ENCODE measurements at regions not wholly inside any gene's neighbourhood (a gene's known extent, or its start where the extent isn't known, plus 50 kb on each side); places are given as distances from the start of the nearest gene placed in this dataset.

DNA sequence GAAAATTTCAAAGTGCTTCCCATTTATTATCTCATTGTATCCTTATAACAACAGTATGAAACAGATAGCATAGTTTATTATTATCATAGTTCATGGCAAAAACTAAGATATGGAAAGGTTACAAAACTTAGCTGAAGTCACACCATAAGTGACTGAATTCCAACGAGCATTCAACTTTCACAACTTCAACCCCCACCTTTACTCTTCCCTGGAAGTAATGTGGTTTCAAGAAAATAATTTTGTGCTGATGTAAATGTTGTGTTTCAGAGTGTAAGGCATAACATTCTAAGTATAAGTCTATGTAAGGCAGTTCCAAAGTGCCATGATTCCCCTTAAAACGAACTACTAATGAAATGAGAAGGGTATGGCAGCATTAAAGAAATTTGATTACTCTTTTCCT lies 454.5 kb downstream of the BCAT1 start:
- TF ChIP-seq, protein P1, sequence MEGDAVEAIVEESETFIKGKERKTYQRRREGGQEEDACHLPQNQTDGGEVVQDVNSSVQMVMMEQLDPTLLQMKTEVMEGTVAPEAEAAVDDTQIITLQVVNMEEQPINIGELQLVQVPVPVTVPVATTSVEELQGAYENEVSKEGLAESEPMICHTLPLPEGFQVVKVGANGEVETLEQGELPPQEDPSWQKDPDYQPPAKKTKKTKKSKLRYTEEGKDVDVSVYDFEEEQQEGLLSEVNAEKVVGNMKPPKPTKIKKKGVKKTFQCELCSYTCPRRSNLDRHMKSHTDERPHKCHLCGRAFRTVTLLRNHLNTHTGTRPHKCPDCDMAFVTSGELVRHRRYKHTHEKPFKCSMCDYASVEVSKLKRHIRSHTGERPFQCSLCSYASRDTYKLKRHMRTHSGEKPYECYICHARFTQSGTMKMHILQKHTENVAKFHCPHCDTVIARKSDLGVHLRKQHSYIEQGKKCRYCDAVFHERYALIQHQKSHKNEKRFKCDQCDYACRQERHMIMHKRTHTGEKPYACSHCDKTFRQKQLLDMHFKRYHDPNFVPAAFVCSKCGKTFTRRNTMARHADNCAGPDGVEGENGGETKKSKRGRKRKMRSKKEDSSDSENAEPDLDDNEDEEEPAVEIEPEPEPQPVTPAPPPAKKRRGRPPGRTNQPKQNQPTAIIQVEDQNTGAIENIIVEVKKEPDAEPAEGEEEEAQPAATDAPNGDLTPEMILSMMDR (optimal IDR thresholded peaks at IDR 0.05 in 1 of 3, IDR thresholded peaks at IDR 0.05 in 1 of 3, conservative IDR thresholded peaks at IDR 0.05 in 1 of 3; ENCODE audit: extremely low read depth in 1 of 3, insufficient read depth in 2 of 3, low read length in 3 of 3) = no peak
- no peak for TF ChIP-seq EZH2 (IDR thresholded peaks at IDR 0.05; ENCODE audit: low read length)

Measured in keratinocyte (primary cell).